HCT116 (cell line): ENCODE measurements at regions not wholly inside any gene's neighbourhood (a gene's known extent, or its start where the extent isn't known, plus 50 kb on each side); places are given as distances from the start of the nearest gene placed in this dataset.

Experiments used
- ATAC-seq: fragments of 200-7000 bp; cut with Tn5 transposase; 2 replicates; pipeline ENCODE4 v1.9.1; 2020; ENCODE audit warnings: mild to moderate bottlenecking, moderate library complexity
- BruUV-seq: library from RNA; stranded (reverse); fragments of 400-500 nt; replicated peaks from 2 replicates; lab custom pipeline; 2021; lab: Mats Ljungman, UMichigan
- CTCF ChIA-PET: fragments of 300-600 bp; sonication (Branson Sonifier 250); formaldehyde crosslinking; loops from one replicate; lab custom pipeline; 2021; ENCODE audit warnings: antibody characterized with exemption; lab: Charles Lee
- POLR2A ChIA-PET: fragments of 300-600, 350-600 bp; sonication (Branson Sonifier 250); formaldehyde crosslinking; loops from one replicate; lab custom pipeline; 2021; ENCODE audit warnings: antibody characterized with exemption; lab: Charles Lee
- RAD21 ChIA-PET, 2 experiments: fragments of 300-600 bp; sonication (Branson Sonifier 250); formaldehyde crosslinking; loops; one replicate each; lab custom pipeline; 2023; ENCODE audit warnings: low total read pairs in 2 of 2; ENCODE audit not compliant: uncharacterized antibody in 2 of 2, unreplicated experiment in 2 of 2, low non-redundant PET in 1 of 2; lab: Charles Lee
- DNase-seq: peaks from one replicate; pipeline ENCODE4 v3.0.0-alpha.2; 2010; ENCODE audit warnings: low read depth, low spot score
- H2AFZ ChIP-seq: fragments of 200-600 bp; shearing (Covaris generic), sonication (generic); 2 replicates; pipeline ENCODE4 v1.6.1; 2017; ENCODE audit warnings: low read depth, mixed run types, mixed read lengths, antibody characterized with exemption, low read length; ENCODE audit not compliant: poor library complexity, severe bottlenecking
- H3K27ac ChIP-seq: 2 replicates; pipeline ENCODE4 v1.5.1; 2012; ENCODE audit warnings: low read depth, low read length
- H3K27me3 ChIP-seq: fragments of 200-600 bp; sonication (generic); 2 replicates; pipeline ENCODE4 v1.6.1; 2016; ENCODE audit warnings: mixed run types, low read length, mixed read lengths; ENCODE audit not compliant: insufficient read depth
- H3K36me3 ChIP-seq, 2 experiments: fragments of 200-500 bp in 1 of 2; fragments of 200-600 bp in 1 of 2; sonication (Bioruptor generic) in 1 of 2; sonication (generic) in 1 of 2; 2 replicates each; pipeline versions ENCODE4 v1.5.1 to v1.6.1; 2014 to 2016; ENCODE audit warnings: low read length in 2 of 2, inconsistent platforms in 1 of 2, mixed read lengths in 1 of 2, mixed run types in 1 of 2; ENCODE audit not compliant: insufficient read depth in 2 of 2, control insufficient read depth in 1 of 2
- H3K4me1 ChIP-seq, 2 experiments: fragments of 200-600 bp in 1 of 2; sonication (generic) in 1 of 2; 2 replicates each; pipeline versions ENCODE4 v1.5.1 to v1.6.1; 2012 to 2017; ENCODE audit warnings: low read length in 2 of 2, inconsistent platforms in 1 of 2, mild to moderate bottlenecking in 1 of 2, mixed read lengths in 1 of 2, mixed run types in 1 of 2, moderate library complexity in 1 of 2; ENCODE audit not compliant: insufficient read depth in 2 of 2, control insufficient read depth in 1 of 2
- H3K4me2 ChIP-seq: fragments of 200-600 bp; sonication (generic); 2 replicates; pipeline ENCODE4 v1.6.1; 2017; ENCODE audit warnings: mixed run types, low read length, mixed read lengths
- H3K4me3 ChIP-seq, 2 experiments: fragments of 200-600 bp in 1 of 2; sonication (generic) in 1 of 2; replicated peaks in 1 of 2; 2 replicates each; pipeline ENCODE4 v1.5.1; 2011 to 2016; ENCODE audit warnings: low read length in 2 of 2, control low read depth in 1 of 2, low read depth in 1 of 2, mild to moderate bottlenecking in 1 of 2, mixed read lengths in 1 of 2, mixed run types in 1 of 2
- H3K79me2 ChIP-seq: fragments of 200-600 bp; sonication (generic); 2 replicates; pipeline ENCODE4 v1.6.1; 2017; ENCODE audit warnings: mild to moderate bottlenecking, mixed run types, low read length, moderate library complexity, mixed read lengths; ENCODE audit not compliant: insufficient read depth
- H3K9ac ChIP-seq: fragments of 200-600 bp; sonication (generic); 2 replicates; pipeline ENCODE4 v1.6.1; 2016; ENCODE audit warnings: low read length, mixed read lengths
- H3K9me2 ChIP-seq: fragments of 200-600 bp; sonication (generic), shearing (Covaris generic); 2 replicates; pipeline ENCODE4 v1.6.1; 2017; ENCODE audit warnings: mixed run types, mild to moderate bottlenecking, moderate library complexity; ENCODE audit not compliant: insufficient read depth
- H3K9me3 ChIP-seq, 2 experiments: fragments of 200-500 bp in 1 of 2; fragments of 200-600 bp in 1 of 2; sonication (Bioruptor generic) in 1 of 2; sonication (generic) in 1 of 2; 2 replicates each; pipeline ENCODE4 v1.6.1; 2014 to 2017; ENCODE audit warnings: low read length in 2 of 2, mixed read lengths in 2 of 2, inconsistent platforms in 1 of 2, low read depth in 1 of 2, mild to moderate bottlenecking in 1 of 2, mixed run types in 1 of 2, moderate library complexity in 1 of 2; ENCODE audit not compliant: control insufficient read depth in 1 of 2, insufficient read depth in 1 of 2
- H4K20me1 ChIP-seq: fragments of 200-600 bp; sonication (generic), shearing (Covaris generic); 2 replicates; pipeline ENCODE4 v1.6.1; 2017; ENCODE audit warnings: mixed run types, mild to moderate bottlenecking, moderate library complexity; ENCODE audit not compliant: insufficient read depth
- CBX3 ChIP-seq: IDR thresholded peaks from 2 replicates; pipeline ENCODE4 v1.6.1; 2012; ENCODE audit warnings: low read depth
- CEBPB ChIP-seq: IDR thresholded peaks from 2 replicates; pipeline ENCODE4 v1.6.1; 2012; ENCODE audit warnings: low read depth
- EZH2phosphoT487 ChIP-seq: fragments of 200-600 bp; IDR thresholded peaks from 2 replicates; pipeline ENCODE4 v1.6.1; 2018; ENCODE audit warnings: antibody characterized with exemption, borderline replicate concordance
- POLR2AphosphoS5 ChIP-seq: IDR thresholded peaks from 2 replicates; pipeline ENCODE4 v1.6.1; 2011; ENCODE audit warnings: mild to moderate bottlenecking, low read depth, low read length, moderate library complexity
- SP1 ChIP-seq: IDR thresholded peaks from 2 replicates; pipeline ENCODE4 v1.6.1; 2012; ENCODE audit warnings: low read depth
- SRF ChIP-seq: IDR thresholded peaks from 2 replicates; pipeline ENCODE4 v1.6.1; 2012; ENCODE audit warnings: low read depth
- TCF7L2 ChIP-seq: IDR thresholded peaks from 2 replicates; pipeline ENCODE4 v1.7.0; 2011; ENCODE audit warnings: borderline replicate concordance, inconsistent platforms; ENCODE audit not compliant: insufficient read depth, insufficient read length; ENCODE audit errors: extremely low read depth
- YY1 ChIP-seq: IDR thresholded peaks from 2 replicates; pipeline ENCODE4 v1.6.1; 2011; ENCODE audit warnings: low read length, low read depth, moderate library complexity, mild to moderate bottlenecking; ENCODE audit not compliant: insufficient replicate concordance; ENCODE audit errors: extremely low read depth
- ZFX ChIP-seq: fragments of 450-650 bp; IDR thresholded peaks from 2 replicates; pipeline ENCODE4 v1.6.1; 2017
- intact Hi-C: fragments of 100-400 bp; cut with micrococcal nuclease; formaldehyde crosslinking; loops from 2 replicates; pipeline ENCODE4 v1.10.0; 2022
- TF ChIP-seq, protein P1 (sequence below): IDR thresholded peaks from 2 replicates; pipeline ENCODE4 v1.6.1; 2012
- TF ChIP-seq, protein P2 (sequence below): IDR thresholded peaks from 2 replicates; pipeline ENCODE4 v1.6.1; 2012
- TF ChIP-seq, protein P3 (sequence below): IDR thresholded peaks from 2 replicates; pipeline ENCODE4 v1.6.1; 2012; ENCODE audit warnings: low read depth
- TF ChIP-seq, protein P4 (sequence below): IDR thresholded peaks from 2 replicates; pipeline ENCODE4 v1.6.1; 2011; ENCODE audit warnings: mild to moderate bottlenecking, low read length, moderate library complexity; ENCODE audit not compliant: insufficient replicate concordance; ENCODE audit errors: extremely low read depth

DNA sequence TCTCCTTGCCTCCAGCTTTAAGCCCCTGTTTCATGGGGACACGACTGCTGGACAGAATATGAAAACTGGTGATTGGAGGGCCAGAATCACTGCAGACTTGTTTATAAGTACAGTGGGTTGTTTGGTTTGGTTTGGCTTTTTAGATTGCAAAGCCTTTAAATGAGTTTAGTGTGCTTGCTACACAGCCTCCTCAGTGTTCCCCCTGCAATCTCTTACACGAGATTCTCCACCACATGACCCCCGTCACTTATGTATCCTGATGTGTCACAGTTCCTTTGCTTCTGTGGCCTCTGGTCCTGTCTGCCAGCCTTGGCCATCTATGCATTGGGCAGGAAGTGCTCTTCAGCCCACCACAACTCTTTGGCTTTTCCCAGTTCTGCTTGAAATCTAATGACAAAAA, 103.7 kb upstream of the ANKRD1 start:
- DNase-seq (no peak), ATAC-seq (no peak)
- no peak overlapping the region for H2AFZ ChIP-seq
- H3K9ac ChIP-seq: no peak overlapping the region
- ChIA-PET CTCF (no interaction called here), RAD21 (no interaction called here), POLR2A (no interaction called here)
- H3K4me3 ChIP-seq: no peak overlapping the region
- no peaks in the 10 kb centered on the region for H3K9me2 ChIP-seq
- intact Hi-C loops: no loop called here
- H3K4me2 ChIP-seq: no peak overlapping the region
- no peaks in the 10 kb centered on the region for H4K20me1 ChIP-seq
- no TSS peak for BruUV-seq
- H3K27ac ChIP-seq: no peak overlapping the region
- no peaks in the 10 kb centered on the region for H3K4me1 ChIP-seq
- no peak for TF ChIP-seq YY1
- no peak for TF ChIP-seq ZFX
- TF ChIP-seq, protein P1, sequence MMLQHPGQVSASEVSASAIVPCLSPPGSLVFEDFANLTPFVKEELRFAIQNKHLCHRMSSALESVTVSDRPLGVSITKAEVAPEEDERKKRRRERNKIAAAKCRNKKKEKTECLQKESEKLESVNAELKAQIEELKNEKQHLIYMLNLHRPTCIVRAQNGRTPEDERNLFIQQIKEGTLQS: no peak
- TF ChIP-seq POLR2AphosphoS5: no peak
- TF ChIP-seq CEBPB: no peak
- TF ChIP-seq, protein P2, sequence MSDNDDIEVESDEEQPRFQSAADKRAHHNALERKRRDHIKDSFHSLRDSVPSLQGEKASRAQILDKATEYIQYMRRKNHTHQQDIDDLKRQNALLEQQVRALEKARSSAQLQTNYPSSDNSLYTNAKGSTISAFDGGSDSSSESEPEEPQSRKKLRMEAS: no peak
- TF ChIP-seq SRF: no peak
- no peak for TF ChIP-seq CBX3
- TF ChIP-seq EZH2phosphoT487: no peak
- no peak for TF ChIP-seq TCF7L2
- TF ChIP-seq SP1: no peak
- TF ChIP-seq, protein P3, sequence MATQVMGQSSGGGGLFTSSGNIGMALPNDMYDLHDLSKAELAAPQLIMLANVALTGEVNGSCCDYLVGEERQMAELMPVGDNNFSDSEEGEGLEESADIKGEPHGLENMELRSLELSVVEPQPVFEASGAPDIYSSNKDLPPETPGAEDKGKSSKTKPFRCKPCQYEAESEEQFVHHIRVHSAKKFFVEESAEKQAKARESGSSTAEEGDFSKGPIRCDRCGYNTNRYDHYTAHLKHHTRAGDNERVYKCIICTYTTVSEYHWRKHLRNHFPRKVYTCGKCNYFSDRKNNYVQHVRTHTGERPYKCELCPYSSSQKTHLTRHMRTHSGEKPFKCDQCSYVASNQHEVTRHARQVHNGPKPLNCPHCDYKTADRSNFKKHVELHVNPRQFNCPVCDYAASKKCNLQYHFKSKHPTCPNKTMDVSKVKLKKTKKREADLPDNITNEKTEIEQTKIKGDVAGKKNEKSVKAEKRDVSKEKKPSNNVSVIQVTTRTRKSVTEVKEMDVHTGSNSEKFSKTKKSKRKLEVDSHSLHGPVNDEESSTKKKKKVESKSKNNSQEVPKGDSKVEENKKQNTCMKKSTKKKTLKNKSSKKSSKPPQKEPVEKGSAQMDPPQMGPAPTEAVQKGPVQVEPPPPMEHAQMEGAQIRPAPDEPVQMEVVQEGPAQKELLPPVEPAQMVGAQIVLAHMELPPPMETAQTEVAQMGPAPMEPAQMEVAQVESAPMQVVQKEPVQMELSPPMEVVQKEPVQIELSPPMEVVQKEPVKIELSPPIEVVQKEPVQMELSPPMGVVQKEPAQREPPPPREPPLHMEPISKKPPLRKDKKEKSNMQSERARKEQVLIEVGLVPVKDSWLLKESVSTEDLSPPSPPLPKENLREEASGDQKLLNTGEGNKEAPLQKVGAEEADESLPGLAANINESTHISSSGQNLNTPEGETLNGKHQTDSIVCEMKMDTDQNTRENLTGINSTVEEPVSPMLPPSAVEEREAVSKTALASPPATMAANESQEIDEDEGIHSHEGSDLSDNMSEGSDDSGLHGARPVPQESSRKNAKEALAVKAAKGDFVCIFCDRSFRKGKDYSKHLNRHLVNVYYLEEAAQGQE: no peak
- TF ChIP-seq, protein P4, sequence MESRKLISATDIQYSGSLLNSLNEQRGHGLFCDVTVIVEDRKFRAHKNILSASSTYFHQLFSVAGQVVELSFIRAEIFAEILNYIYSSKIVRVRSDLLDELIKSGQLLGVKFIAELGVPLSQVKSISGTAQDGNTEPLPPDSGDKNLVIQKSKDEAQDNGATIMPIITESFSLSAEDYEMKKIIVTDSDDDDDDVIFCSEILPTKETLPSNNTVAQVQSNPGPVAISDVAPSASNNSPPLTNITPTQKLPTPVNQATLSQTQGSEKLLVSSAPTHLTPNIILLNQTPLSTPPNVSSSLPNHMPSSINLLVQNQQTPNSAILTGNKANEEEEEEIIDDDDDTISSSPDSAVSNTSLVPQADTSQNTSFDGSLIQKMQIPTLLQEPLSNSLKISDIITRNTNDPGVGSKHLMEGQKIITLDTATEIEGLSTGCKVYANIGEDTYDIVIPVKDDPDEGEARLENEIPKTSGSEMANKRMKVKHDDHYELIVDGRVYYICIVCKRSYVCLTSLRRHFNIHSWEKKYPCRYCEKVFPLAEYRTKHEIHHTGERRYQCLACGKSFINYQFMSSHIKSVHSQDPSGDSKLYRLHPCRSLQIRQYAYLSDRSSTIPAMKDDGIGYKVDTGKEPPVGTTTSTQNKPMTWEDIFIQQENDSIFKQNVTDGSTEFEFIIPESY: no peak
- H3K79me2 ChIP-seq: no peaks in the 10 kb centered on the region
- H3K36me3 ChIP-seq: no peaks in the 10 kb centered on the region
- no peaks in the 10 kb centered on the region for H3K9me3 ChIP-seq
- no peaks in the 10 kb centered on the region for H3K27me3 ChIP-seq
